ENCODE measurements at regions not wholly inside any gene's neighbourhood (a gene's known extent, or its start where the extent isn't known, plus 50 kb on each side); places are given as distances from the start of the nearest gene placed in this dataset.
"Not testable (repeated sequence)": the region's sequence is repeated elsewhere in the genome, so short reads cannot be mapped to it uniquely, and the experiment has no call there.

GRCh38 chr7:35910621-35911020, 109.8 kb downstream of the SEPTIN7 start:
- not testable (repeated sequence) for DNase-seq

- not testable (repeated sequence) for DNase-seq
Measured at GRCh38 chr7:35913350-35913749, 112.5 kb downstream of the SEPTIN7 start.

DNA sequence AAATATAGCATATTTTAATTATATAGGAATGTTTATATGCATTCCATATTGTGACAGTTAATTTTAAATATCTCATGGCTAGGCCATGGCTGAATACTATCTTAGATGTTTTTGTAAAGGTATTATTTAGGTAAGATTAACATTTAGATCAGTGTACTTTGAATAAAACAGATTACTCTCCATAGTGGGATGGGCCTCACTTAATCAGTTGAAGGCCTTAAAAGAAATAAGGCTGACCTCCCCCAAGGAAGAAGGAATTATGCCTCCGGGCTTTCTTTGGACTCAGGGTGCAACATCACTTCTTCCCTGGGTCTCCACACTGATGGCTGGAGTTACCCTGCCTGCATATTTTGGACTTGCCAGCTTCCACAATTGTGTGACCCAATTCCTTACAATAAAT, 113.4 kb downstream of the SEPTIN7 start:
- not testable (repeated sequence) for DNase-seq

DNA sequence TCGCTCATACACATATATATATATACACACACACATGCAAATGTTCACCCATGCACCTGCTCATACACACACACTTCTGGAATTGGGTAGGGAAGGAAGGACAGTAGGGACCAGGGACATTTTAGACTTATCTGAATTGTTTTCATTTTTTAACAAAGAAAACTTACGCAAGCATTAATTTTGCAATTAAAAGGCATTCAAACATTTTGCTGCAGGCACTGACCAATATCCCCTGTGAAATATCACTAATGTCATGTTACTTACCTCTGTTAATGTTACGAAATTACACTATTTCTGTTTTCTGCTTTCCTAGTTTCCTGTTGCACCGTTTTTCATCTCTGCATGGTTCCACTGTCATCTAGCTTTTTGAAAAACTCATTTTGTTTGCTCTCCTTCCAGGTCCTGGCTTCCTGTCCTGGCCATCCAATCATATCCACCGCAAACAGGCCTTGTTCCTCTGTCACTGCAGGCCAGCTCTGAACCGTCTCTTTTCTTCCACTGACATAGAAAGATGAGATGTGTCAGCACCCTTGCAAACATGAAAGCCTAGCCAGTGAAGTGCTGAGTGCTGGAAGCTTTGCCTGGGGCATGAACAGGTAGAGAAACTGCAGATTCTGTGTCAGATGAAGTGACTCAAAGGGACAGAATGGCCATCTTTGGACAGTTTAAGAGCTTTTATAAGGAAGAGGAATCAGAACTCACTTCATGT, 114.5 kb downstream of the SEPTIN7 start:
- not testable (repeated sequence) for DNase-seq

- DNase-seq = not testable (repeated sequence)
Measured at GRCh38 chr7:35918217-35918616, 117.4 kb downstream of the SEPTIN7 start.

DNA sequence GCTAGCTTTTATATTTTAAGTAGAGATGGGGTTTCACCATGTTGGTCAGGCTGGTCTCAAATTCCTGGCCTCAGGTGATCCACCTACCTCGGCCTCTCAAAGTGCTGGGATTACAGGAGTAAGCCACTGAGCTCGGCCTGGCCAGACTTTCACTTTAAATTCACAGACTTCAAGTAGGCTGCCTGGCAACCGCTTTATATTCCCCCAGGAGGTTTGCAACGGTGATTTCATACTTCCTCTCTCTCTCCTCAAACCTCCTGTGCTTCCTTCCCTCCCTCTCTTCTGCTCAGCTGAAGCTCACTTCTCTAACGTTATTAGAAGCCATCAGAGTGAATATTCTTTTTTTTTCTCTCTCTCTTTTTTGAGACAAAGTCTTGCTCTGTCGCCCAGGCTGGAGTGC, 118.8 kb downstream of the SEPTIN7 start:
- not testable (repeated sequence) for DNase-seq

- DNase-seq = not testable (repeated sequence)
Measured at GRCh38 chr7:35921338-35921737, 120.5 kb downstream of the SEPTIN7 start.

DNA sequence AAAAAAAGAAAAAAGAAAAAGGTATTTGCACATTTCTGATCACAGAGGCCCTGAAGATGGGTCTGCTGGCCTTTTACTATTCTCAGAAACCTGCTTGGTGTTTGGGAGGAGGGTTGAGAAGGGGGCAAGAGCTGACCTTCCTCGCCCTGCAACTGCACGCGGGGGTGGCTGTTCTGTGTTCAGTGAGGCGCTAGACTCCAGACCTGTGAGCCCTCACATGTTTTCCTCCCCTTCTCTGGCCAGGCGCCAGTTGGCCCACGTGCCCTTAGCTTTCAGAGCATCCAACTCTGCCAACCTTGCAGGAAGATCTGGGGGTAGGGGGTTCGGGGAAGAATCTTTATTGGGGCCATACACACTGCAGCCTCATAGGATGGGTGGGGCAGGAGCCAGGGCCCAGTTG, 123.8 kb downstream of the SEPTIN7 start:
- DNase-seq = not testable (repeated sequence)

DNA sequence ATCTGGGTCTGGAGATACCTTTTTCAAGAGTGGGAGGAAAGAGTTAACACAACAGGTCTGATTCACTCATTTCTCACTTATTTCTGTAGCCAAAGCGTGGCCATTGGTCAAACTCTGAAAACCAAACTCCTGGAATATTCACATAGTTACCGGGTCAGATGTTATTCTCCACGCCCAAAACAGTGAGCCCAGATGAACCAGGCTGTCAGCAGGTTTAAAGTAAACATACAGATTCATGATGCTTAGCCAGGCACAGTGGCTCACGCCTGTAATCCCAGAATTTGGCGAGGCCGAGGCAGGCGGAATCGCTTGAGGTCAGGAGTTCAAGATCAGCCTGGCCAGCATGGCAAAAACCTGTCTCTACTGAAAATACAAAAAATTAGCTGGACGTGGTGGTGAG, 126.1 kb downstream of the SEPTIN7 start:
- not testable (repeated sequence) for DNase-seq

- DNase-seq = not testable (repeated sequence)
Measured at GRCh38 chr7:35931134-35931533, 130.3 kb downstream of the SEPTIN7 start.

DNA sequence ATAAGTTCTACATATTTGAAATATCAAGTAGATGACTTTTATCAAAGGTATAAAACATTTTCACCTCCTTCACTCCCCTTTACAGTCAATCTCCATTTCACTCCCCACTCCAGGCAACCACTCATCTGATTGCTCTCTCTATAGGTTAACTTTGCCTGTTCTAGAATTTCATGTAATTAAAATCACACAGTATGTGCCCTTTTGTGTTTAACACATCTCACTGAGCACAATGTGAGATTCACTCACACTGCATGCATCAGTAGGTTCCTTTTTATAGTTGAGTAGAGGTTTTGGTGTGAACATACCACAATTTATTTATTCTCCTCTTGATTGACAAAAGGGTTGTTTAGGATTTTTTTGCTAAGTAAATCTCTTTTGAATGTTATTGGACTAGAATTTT, 130.7 kb downstream of the SEPTIN7 start:
- DNase-seq = not testable (repeated sequence)

- not testable (repeated sequence) for DNase-seq
Measured at GRCh38 chr7:35940695-35941094, 139.8 kb downstream of the SEPTIN7 start.

DNA sequence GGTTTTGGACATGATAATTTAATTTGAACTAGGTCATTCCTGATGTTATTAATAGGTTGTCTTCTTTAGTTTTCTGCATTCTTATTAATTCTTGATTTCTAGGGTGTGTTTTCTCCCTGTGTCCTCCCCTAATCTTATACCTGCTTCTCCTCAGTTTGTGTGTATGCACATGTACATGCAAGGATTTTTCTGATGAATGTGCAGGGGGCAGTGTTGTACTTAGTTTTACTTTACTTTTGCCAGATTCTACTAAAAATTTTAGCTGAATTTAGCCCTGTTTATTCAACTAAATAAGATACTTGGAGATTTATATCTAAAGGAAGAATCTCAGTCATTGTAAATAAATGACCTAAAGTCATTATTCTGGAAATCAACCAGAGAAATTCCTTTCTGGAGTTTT, 144.8 kb downstream of the SEPTIN7 start:
- not testable (repeated sequence) for DNase-seq

DNA sequence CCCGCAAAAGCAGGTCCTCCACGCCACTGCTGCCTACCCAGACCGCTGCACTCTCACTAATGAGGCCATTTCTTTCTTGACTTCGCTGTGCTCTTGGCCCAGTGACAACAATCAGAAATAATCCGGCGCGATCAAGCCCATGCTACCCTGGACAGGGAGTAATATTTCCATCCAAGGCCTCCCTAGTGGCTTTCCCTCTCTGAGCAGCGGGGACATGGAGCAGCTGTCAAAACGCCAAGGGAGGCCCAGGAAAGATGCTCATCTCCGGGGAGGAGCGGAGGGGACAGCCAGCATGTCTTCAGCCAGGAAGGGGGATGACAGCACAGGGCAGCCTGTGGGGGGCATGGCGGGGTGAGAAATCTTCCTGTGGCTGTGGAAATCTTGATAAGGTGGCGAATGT, 154.9 kb downstream of the SEPTIN7 start:
- DNase-seq = peak; percentile 19

DNA sequence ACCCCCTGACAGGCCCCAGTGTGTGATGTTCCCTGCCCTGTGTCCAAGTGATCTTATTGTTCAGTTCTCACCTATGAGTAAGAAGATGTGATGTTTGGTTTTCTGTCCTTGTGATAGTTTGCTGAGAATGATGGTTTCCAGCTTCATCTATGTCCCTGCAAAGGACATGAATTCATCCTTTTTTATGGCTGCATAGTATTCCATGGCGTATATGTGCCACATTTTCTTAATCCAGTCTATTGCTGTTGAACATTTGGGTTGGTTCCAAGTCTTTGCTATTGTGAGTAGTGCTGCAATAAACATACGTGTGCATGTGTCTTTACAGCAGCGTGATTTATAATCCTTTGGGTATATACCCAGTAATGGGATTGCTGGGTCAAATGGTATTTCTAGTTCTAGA, 156.1 kb downstream of the SEPTIN7 start:
- not testable (repeated sequence) for DNase-seq

DNA sequence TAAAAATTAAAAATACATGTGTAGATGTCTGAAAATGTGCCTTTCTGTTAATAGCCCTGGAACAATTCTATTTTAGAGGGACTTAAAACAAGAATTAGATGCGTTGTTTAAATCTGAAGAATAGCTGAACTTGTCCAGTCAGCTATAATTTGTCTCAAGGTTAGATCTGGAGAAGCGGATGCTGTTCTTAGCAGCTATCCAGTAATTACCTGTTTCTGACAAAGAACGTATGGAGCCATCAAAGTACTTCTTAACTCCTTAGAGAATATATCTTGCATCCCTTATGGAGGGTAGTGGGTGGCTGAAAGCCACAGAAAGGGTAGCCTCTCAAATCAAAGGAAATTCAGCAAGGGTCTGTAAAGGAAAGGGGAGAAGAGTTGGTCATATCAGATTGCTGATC, 160.4 kb downstream of the SEPTIN7 start:
- not testable (repeated sequence) for DNase-seq

- not testable (repeated sequence) for DNase-seq
Measured at GRCh38 chr7:35962607-35963006, 161.8 kb downstream of the SEPTIN7 start.

GRCh38 chr7:35967366-35968139, 166.7 kb downstream of the SEPTIN7 start:
- DNase-seq = no peak

DNA sequence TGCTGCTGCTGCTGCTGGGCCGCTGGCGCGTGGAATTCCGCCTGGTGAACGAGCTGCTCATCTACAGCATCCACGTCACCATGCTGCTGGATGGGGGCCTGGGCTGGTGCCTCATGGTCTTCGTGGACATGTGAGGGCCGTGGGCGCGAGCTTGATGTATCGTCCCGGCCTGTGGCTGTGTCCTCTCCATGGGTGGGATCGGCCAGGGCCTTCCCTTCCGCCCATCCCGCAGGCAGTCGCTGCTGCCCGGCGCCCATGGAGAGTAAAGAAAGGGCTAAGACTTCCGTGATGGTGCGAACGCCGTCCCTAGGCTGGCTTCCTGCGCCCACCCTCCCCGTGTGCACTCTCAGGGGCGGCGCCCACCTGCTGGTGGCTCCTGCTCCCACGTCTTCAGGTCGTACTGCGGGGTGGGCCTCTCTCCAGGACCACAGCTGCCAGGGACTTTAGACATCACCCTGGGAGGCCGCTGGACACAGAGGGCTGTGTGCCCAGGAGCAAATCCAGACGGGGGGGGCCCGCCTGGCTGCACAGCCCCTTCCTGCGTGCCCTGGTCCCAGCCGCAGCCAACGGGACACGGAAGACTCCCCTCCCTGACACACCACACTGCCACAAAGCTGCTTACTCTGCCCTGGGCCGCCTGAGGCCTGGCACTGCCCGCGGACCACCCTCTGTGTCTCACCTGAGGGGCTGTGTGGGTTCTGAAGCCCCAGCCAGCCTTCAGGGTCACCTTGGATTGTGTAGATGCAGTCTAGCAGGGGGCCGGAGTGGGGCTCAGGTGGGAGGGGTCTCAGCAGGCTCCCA, 167.5 kb downstream of the SEPTIN7 start:
- DNase-seq = no peak

DNA sequence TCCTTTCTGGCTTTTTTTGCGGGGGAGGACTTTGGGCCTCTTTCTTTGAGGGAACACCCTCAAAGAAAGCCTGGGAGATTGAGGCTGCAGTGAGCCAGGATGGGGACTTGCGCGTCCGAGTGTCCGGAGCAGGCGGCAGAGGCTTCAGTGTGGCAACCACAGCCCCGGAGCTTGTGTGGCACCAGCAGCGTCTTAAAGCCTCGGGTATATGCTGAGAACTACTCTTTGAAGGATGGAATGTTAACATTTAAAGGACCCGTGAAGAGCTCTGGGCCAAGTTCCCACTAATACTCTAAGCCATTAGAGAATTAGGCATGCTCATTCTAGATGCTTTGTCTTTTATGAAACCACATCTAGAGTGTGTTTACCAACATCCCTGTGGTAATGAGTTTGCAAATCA, 168.2 kb downstream of the SEPTIN7 start:
- peak; percentile 6 for DNase-seq

DNA sequence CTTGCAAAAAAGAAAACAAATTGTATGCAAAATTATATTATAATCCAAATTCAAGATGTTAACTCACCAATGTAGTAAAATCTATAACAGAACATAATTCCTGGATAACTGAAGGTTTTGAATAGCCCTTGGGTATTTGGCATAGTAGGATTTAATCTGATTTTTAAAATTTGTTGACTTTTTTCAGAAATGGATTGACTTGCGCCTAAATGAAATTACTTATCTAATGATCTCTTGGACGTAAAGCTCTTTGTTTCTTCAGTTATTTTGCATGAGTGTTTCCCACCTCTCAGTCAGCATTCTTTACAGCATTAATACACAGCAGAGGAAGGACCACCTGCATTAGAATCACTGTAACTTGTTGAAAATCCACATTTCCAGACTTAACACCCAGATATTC, 169.6 kb downstream of the SEPTIN7 start:
- no peak for DNase-seq

GRCh38 chr7:35971133-35971891, 170.5 kb downstream of the SEPTIN7 start:
- no peak for DNase-seq
